LNCaP clone FGC (cell line): ENCODE measurements at regions not wholly inside any gene's neighbourhood (a gene's known extent, or its start where the extent isn't known, plus 50 kb on each side); places are given as distances from the start of the nearest gene placed in this dataset.

Source experiments
- DNase-seq: peaks from one replicate; pipeline ENCODE4 v3.0.0-alpha.2; 2011; ENCODE audit warnings: low read depth
- H3K4me3 ChIP-seq: 2 replicates; pipeline ENCODE4 v1.5.1; 2011; ENCODE audit warnings: mild to moderate bottlenecking, low read depth, low read length, control low read depth
- TF ChIP-seq, protein P1 (sequence below): IDR thresholded peaks from 2 replicates; pipeline ENCODE4 v1.5.1; 2012; ENCODE audit warnings: mild to moderate bottlenecking; ENCODE audit not compliant: control insufficient read depth, insufficient read depth; ENCODE audit errors: extremely low read depth

DNA sequence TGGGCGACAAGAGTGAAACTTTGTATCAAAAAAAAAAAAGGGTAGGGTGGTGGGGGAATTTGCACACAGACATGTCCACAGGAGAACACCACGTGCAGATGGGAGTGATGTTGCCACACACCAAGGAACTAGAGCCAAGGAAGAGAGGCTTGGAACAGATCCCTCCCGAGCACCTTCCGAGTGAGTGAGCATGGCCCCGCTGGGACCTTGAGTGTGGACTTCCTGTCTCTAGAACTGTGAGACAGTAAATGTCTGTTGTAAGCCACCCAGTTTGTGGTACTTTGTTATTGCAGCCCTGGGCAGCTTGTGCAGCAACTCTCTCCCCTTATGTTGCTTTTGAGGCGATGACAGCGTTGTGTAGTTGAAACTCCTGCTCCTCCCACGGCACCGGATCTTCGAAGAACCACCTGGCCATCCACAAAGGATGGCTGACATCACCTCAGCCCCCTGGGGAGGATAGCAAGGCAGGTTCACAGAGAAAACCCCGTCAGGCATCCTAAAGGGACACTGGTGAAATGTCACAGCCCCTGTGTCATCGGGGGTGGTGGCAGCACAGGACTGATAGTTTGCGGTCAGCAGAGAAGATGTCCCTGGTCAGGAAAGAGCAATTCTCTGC, 54.7 kb upstream of the PLEKHG3 start:
- H3K4me3 ChIP-seq: no peak overlapping the region
- TF ChIP-seq, protein P1, sequence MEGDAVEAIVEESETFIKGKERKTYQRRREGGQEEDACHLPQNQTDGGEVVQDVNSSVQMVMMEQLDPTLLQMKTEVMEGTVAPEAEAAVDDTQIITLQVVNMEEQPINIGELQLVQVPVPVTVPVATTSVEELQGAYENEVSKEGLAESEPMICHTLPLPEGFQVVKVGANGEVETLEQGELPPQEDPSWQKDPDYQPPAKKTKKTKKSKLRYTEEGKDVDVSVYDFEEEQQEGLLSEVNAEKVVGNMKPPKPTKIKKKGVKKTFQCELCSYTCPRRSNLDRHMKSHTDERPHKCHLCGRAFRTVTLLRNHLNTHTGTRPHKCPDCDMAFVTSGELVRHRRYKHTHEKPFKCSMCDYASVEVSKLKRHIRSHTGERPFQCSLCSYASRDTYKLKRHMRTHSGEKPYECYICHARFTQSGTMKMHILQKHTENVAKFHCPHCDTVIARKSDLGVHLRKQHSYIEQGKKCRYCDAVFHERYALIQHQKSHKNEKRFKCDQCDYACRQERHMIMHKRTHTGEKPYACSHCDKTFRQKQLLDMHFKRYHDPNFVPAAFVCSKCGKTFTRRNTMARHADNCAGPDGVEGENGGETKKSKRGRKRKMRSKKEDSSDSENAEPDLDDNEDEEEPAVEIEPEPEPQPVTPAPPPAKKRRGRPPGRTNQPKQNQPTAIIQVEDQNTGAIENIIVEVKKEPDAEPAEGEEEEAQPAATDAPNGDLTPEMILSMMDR: no peak
- DNase-seq: no peak

DNA sequence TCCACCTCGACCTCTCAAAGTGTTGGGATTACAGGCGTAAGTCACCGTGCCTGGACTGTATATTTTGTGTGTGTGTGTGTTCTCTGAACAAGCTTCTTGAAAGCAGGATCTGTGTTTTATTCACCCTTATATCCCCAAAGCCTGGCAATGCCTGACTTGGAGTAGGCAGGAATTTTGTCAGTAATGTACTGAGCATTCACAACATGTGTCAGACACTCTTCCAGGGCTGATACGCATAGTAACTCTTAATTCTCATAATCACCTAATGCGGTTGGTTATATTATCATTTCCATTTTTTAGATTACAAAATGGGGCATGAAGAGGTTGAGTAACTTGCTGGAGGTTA, 50.4 kb upstream of the PLEKHG3 start:
- H3K4me3 ChIP-seq: no peak overlapping the region
- DNase-seq: no peak
- TF ChIP-seq, protein P1: no peak

GRCh38 chr14:64654246-64654900, 49.9 kb upstream of the PLEKHG3 start:
- DNase-seq: peak; percentile 51
- no peak overlapping the region for H3K4me3 ChIP-seq
- TF ChIP-seq, protein P1: no peak
